Right lobe of liver (tissue), 4 donors: ENCODE measurements at regions not wholly inside any gene's neighbourhood (a gene's known extent, or its start where the extent isn't known, plus 50 kb on each side); places are given as distances from the start of the nearest gene placed in this dataset.

ENCODE experiments used
- CTCF ChIP-seq, 4 donors: fragments of 200-600 bp in 3 of 4; fragments of 450-650 bp in 1 of 4; IDR thresholded peaks; one replicate each; pipeline versions ENCODE4 v1.5.1 to v1.8.0; 2016 to 2022; ENCODE audit warnings: antibody characterized with exemption in 4 of 4, mild to moderate bottlenecking in 2 of 4
- POLR2A ChIP-seq: fragments of 450-650 bp; IDR thresholded peaks from one replicate; pipeline ENCODE4 v1.6.1; 2017; ENCODE audit warnings: antibody characterized with exemption, mild to moderate bottlenecking
- donor health status: DM: no; HTN: no; CAD: no.
- donor health status: DM: no; HTN: no; CAD: no.
- donor health status: DM: no; HTN: yes; CAD: no.

- TF ChIP-seq POLR2A (no peak), CTCF (IDR thresholded peaks at IDR 0.05) (no peak)
Observed at GRCh38 chr2:22253171-22253570, 1129.4 kb downstream of the TDRD15 start.
